HepG2 (cell line): ENCODE measurements at regions not wholly inside any gene's neighbourhood (a gene's known extent, or its start where the extent isn't known, plus 50 kb on each side); places are given as distances from the start of the nearest gene placed in this dataset.

Source experiments
- ATAC-seq: fragments of 200-7000 bp; cut with Tn5 transposase; 3 replicates; pipeline ENCODE4 v1.9.1; 2020; ENCODE audit warnings: mild to moderate bottlenecking, moderate library complexity
- BruUV-seq: library from RNA; stranded (reverse); fragments of 400-500 nt; replicated peaks from 2 replicates; lab custom pipeline; 2021; lab: Mats Ljungman, UMichigan
- CTCF ChIA-PET: fragments of 300-600 bp; formaldehyde crosslinking; extraction: SDS; loops from one replicate; lab custom pipeline; 2021; ENCODE audit warnings: low total read pairs, inconsistent platforms, low intra/inter-chr PET ratio; lab: Yijun Ruan, JAX
- POLR2A ChIA-PET: fragments of 350-600 bp; sonication (Branson Sonifier 250); formaldehyde crosslinking; loops from one replicate; lab custom pipeline; 2020; ENCODE audit warnings: antibody characterized with exemption, inconsistent platforms; lab: Yijun Ruan, JAX
- DNase-seq: peaks from one replicate; pipeline ENCODE4 v3.0.0-alpha.2; 2015; ENCODE audit warnings: low spot score
- FAIRE-seq: peaks from 3 replicates; lab custom pipeline; 2011; peaks lifted over from hg19 to GRCh38; lab: Jason Lieb, UNC
- H2AFZ ChIP-seq: one replicate; pipeline ENCODE4 v1.6.1; 2011; ENCODE audit warnings: low read length, inconsistent platforms
- H3K27ac ChIP-seq: fragments of 300-600 bp; 3 replicates; pipeline ENCODE4 v1.8.0; 2011; ENCODE audit warnings: mixed run types, mild to moderate bottlenecking, mixed read lengths, low read length, inconsistent platforms; ENCODE audit not compliant: insufficient read depth; ENCODE audit errors: extremely low read length
- H3K27me3 ChIP-seq, 2 experiments: fragments of 200-600 bp in 1 of 2; 2 replicates in 1 of 2; 3 replicates in 1 of 2; pipeline versions ENCODE4 v1.6.0 to v1.8.0; 2011; ENCODE audit warnings: low read length in 2 of 2, mild to moderate bottlenecking in 2 of 2, moderate library complexity in 2 of 2, inconsistent platforms in 1 of 2; ENCODE audit not compliant: insufficient read depth in 2 of 2, control insufficient read depth in 1 of 2
- H3K36me3 ChIP-seq, 2 experiments: fragments of 200-600 bp in 1 of 2; replicated peaks in 1 of 2; 2 replicates in 1 of 2; 3 replicates in 1 of 2; pipeline versions ENCODE4 v1.5.1 to v1.8.0; 2011; ENCODE audit warnings: low read length in 2 of 2, inconsistent platforms in 1 of 2; ENCODE audit not compliant: insufficient read depth in 2 of 2, control insufficient read depth in 1 of 2
- H3K4me1 ChIP-seq: 2 replicates; pipeline ENCODE4 v1.5.1; 2012; ENCODE audit warnings: low read length, inconsistent platforms; ENCODE audit not compliant: insufficient read depth
- H3K4me2 ChIP-seq: 2 replicates; pipeline ENCODE4 v1.6.0; 2011; ENCODE audit warnings: low read depth, low read length, inconsistent platforms
- H3K4me3 ChIP-seq, 3 experiments: fragments of 200-600 bp in 1 of 3; sonication (generic), shearing (Covaris generic) in 1 of 3; replicated peaks in 1 of 3; 2 replicates each; pipeline ENCODE4 v1.5.1; 2011 to 2016; ENCODE audit warnings: low read length in 3 of 3, inconsistent platforms in 2 of 3, low read depth in 2 of 3, mild to moderate bottlenecking in 2 of 3, control low read depth in 1 of 3, mixed read lengths in 1 of 3; ENCODE audit not compliant: insufficient read depth in 1 of 3
- H3K79me2 ChIP-seq: one replicate; pipeline ENCODE4 v1.6.1; 2011; ENCODE audit warnings: low read length, inconsistent platforms; ENCODE audit not compliant: insufficient read depth
- H3K9ac ChIP-seq: 2 replicates; pipeline ENCODE4 v1.6.0; 2011; ENCODE audit warnings: mild to moderate bottlenecking, low read depth, low read length, inconsistent platforms; ENCODE audit not compliant: insufficient read depth
- H3K9me3 ChIP-seq: 2 replicates; pipeline ENCODE4 v1.5.1; 2012; ENCODE audit warnings: mild to moderate bottlenecking, low read length
- H4K20me1 ChIP-seq: 2 replicates; pipeline ENCODE4 v1.6.0; 2011; ENCODE audit warnings: inconsistent platforms, mild to moderate bottlenecking, low read length, moderate library complexity; ENCODE audit not compliant: insufficient read depth
- ATF3 ChIP-seq: sonication (generic); formaldehyde crosslinking; IDR thresholded peaks from 2 replicates; pipeline ENCODE4 v1.4.0; 2020; ENCODE audit warnings: missing genetic modification reagents
- GATAD2A ChIP-seq: IDR thresholded peaks from 2 replicates; pipeline ENCODE4 v1.6.1; 2016
- KDM1A ChIP-seq: IDR thresholded peaks from 2 replicates; pipeline ENCODE4 v1.6.1; 2016; ENCODE audit warnings: missing compliant biosample characterization
- KLF11 ChIP-seq: IDR thresholded peaks from 2 replicates; pipeline ENCODE4 v1.6.1; 2016; ENCODE audit warnings: missing compliant biosample characterization
- RBM22 ChIP-seq: fragments of 200-400 bp; formaldehyde crosslinking; optimal IDR thresholded peaks from 2 replicates; pipeline ENCODE3; 2017; ENCODE audit warnings: mild to moderate bottlenecking, low read length, moderate library complexity
- ZNF234 ChIP-seq: sonication (generic); formaldehyde crosslinking; conservative IDR thresholded peaks from 2 replicates; pipeline ENCODE4 v1.5.1; 2020; ENCODE audit warnings: mild to moderate bottlenecking, missing genetic modification reagents
- ZNF263 ChIP-seq: sonication (generic); formaldehyde crosslinking; IDR thresholded peaks from 2 replicates; pipeline ENCODE4 v1.4.0; 2020; ENCODE audit warnings: missing genetic modification reagents
- ZNF503 ChIP-seq: sonication (generic); formaldehyde crosslinking; IDR thresholded peaks from 2 replicates; pipeline ENCODE4 v1.4.0; 2020; ENCODE audit warnings: missing genetic modification reagents
- ZNF782 ChIP-seq: sonication (generic); formaldehyde crosslinking; IDR thresholded peaks from 2 replicates; pipeline ENCODE4 v1.4.0; 2020; ENCODE audit warnings: missing genetic modification reagents, mild to moderate bottlenecking, borderline replicate concordance
- WGBS: methylation state at CpG from one replicate; pipeline ENCODE4 v1.1.6; 2017; ENCODE audit warnings: low lambda C conversion rate; 5-methylcytosine and 5-hydroxymethylcytosine counted together
- in situ Hi-C: cut with HindIII; loops from 2 replicates; pipeline ENCODE4 v1.10.0; 2017; ENCODE audit warnings: low pct_unique_long_range_greater_than_20kb; ENCODE audit not compliant: extremely low pct_ligation_motif_present
- intact Hi-C: fragments of 100-400 bp; cut with micrococcal nuclease; formaldehyde crosslinking; loops from one replicate; pipeline ENCODE4 v1.10.0; 2022; ENCODE audit not compliant: unreplicated experiment

GRCh38 chr2:64393383-64394010 is 60.5 kb upstream of the LGALSL start:
- H3K27ac ChIP-seq, result no peak overlapping the region
- no peak overlapping the region for H3K9ac ChIP-seq
- intact Hi-C loops, result no loop called here
- H2AFZ ChIP-seq, result no peak overlapping the region
- BruUV-seq, result no TSS peak
- FAIRE-seq, result no peak
- peaks cover 36% of the 10 kb centered on the region for H3K4me1 ChIP-seq
- H3K4me2 ChIP-seq, result no peak overlapping the region
- H4K20me1 ChIP-seq, result no peaks in the 10 kb centered on the region
- CTCF ChIA-PET, result no interaction called here
- H3K4me3 ChIP-seq, result no peak overlapping the region
- ATAC-seq, result no peak
- in situ Hi-C loops, result no loop called here
- DNase-seq, result no peak
- H3K27me3 ChIP-seq, result no peaks in the 10 kb centered on the region
- 83% methylated on average over 3 of the region's 3 CpGs for WGBS
- H3K9me3 ChIP-seq, result 0 out of 2 replicates have a peak, but pooled peaks cover 4% of the 10 kb centered on the region
- H3K79me2 ChIP-seq, result no peaks in the 10 kb centered on the region
- no peaks in the 10 kb centered on the region for H3K36me3 ChIP-seq
- POLR2A ChIA-PET, result no interaction called here
- TF ChIP-seq ZNF782 (no peak), GATAD2A (CRISPR knock-in tag) (no peak), ZNF503 (CRISPR knock-in tag) (no peak), ATF3 (CRISPR knock-in tag) (no peak), KLF11 (CRISPR knock-in tag) (no peak), ZNF234 (CRISPR knock-in tag) (no peak), KDM1A (no peak), RBM22 (no peak), ZNF263 (CRISPR knock-in tag) (no peak)
